HG02973 (cell line): ENCODE measurements at regions not wholly inside any gene's neighbourhood (a gene's known extent, or its start where the extent isn't known, plus 50 kb on each side); places are given as distances from the start of the nearest gene placed in this dataset.

ENCODE experiments used
- ATAC-seq: cut with Tn5 transposase; IDR thresholded peaks from one replicate; pipeline ENCODE4 v1.9.1; 2021; ENCODE audit warnings: moderate library complexity; ENCODE audit not compliant: unreplicated experiment

- ATAC-seq: no peak
These were observed 61.5 kb upstream of the HEPHL1 start for GRCh38 chr11:93959663-93960062.

DNA sequence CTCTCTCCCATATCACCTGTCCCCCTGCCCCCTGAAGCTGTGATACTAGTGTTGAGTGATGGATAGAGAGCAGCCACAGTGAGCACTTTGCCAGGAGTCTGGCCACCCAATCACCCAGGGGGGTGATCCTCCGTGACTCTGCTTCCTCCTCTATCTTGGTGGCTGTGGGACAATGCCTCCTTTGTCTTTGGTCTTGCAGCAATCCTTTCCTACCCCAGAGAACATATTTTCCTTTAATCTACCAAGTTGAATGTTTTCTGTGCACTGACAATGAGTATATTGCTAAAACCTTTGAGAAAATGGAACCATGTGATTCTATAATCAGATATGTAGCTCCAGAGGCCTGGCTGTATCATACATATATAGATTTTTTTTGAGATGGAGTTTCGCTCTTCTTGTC lies 58.1 kb upstream of the HEPHL1 start:
- ATAC-seq: no peak

- no peak for ATAC-seq
These were observed 53.9 kb upstream of the HEPHL1 start for GRCh38 chr11:93967258-93967657.

DNA sequence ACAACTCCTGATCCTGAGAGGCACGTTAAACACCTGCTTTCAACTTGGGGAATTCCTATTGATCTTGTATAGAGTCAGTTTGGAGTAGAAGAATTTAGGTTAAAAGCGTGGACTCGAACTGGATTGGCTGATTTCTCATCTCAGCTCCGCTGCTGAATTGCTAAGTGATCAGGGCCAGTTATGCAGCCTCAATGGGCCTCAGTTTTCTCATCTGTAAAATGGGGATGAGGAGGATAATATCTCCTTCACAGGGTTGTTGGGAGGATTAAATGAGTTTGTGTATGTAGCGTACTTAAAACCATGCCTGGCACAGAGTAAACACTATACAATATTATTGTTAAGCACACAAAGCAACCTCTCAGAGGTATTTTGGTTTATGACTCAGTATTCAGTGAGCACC lies 53.2 kb upstream of the HEPHL1 start:
- ATAC-seq: no peak

DNA sequence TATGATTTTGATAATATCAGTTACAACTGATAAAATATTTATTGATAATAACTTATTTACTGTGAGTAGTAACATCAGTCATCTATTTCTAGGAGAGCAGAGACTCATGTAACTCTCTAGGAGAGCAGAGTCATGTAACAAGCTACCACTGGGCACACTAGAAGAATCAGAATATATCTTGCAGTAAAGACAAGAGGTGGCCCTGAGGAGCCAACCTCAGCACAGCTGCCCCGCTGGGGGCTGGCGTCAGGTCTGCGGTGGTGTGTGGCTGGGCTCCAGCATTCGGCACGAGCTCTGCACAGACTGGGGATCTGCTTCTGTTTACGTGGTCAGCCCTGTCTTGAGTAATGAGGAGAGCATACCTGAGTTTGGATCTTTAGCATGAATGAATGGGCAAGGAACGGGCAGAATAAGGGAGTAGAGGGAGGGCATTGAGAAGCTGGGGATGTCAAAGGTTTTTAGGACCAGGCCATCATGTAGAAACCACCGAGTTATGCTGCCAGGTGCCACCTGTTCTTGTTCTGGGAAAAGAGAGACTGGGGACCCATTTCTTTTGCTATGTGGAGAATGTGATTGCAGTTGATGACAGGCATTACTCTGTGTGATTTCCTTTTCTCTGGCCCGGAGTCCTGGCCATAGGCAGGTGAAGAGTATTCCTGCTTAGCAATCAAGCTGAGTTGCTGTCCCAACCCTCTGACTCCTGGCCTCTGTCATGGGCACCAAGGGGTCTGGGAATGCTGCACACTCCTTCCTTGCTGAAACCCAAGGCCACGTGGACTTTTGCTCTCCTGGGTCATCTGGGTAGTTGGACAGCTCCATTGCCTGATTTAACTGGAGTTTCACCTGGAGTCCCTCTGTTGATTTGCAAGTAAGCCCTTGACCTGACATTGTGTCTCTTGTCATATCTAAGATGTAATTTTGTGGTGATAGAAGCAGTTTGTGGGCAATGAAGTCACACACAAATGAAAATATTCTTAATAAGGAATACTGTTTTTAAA lies 50.9 kb upstream of the HEPHL1 start:
- no peak for ATAC-seq
